Activated B cell treated with CpG ODN at 0.5 μM for 24 hours (primary cell): ENCODE measurements at regions not wholly inside any gene's neighbourhood (a gene's known extent, or its start where the extent isn't known, plus 50 kb on each side); places are given as distances from the start of the nearest gene placed in this dataset.

ENCODE experiments used
- ATAC-seq: fragments of 200-7000 bp; cut with Tn5 transposase; one replicate; pipeline ENCODE4 v1.10.0; 2021; ENCODE audit warnings: low read depth, mild to moderate bottlenecking, moderate library complexity
- CTCF ChIA-PET: fragments of 350-600 bp; sonication (Branson Sonifier 250); formaldehyde crosslinking; loops from one replicate; lab custom pipeline; 2021; ENCODE audit warnings: antibody characterized with exemption; lab: Charles Lee
- POLR2A ChIA-PET: fragments of 350-600 bp; sonication (Branson Sonifier 250); formaldehyde crosslinking; loops from one replicate; lab custom pipeline; 2021; ENCODE audit warnings: antibody characterized with exemption; lab: Charles Lee
- DNase-seq: peaks from one replicate; pipeline ENCODE4 v3.0.0; 2022
- H3K27ac Mint-ChIP-seq: one replicate; pipeline ENCODE4 v1.8.0; 2020; ENCODE audit warnings: mixed read lengths
- H3K27me3 Mint-ChIP-seq: one replicate; pipeline ENCODE4 v1.8.0; 2021; ENCODE audit warnings: mixed read lengths
- H3K36me3 Mint-ChIP-seq: one replicate; pipeline ENCODE4 v1.8.0; 2021; ENCODE audit warnings: low read depth, mixed read lengths
- H3K4me1 Mint-ChIP-seq: one replicate; pipeline ENCODE4 v1.8.0; 2021; ENCODE audit warnings: mixed read lengths
- H3K4me3 Mint-ChIP-seq: one replicate; pipeline ENCODE4 v1.8.0; 2020; ENCODE audit warnings: mild to moderate bottlenecking, mixed read lengths
- H3K9me3 Mint-ChIP-seq: one replicate; pipeline ENCODE4 v1.8.0; 2020; ENCODE audit warnings: mixed read lengths
- intact Hi-C: fragments of 100-400 bp; cut with micrococcal nuclease; formaldehyde crosslinking; loops from one replicate; pipeline ENCODE4 v1.15.1; 2024
- TF ChIP-seq, protein P1 (sequence below): fragments of 200-600 bp; IDR thresholded peaks from one replicate; pipeline ENCODE4 v1.8.0; 2022; ENCODE audit warnings: antibody characterized with exemption, mild to moderate bottlenecking

DNA sequence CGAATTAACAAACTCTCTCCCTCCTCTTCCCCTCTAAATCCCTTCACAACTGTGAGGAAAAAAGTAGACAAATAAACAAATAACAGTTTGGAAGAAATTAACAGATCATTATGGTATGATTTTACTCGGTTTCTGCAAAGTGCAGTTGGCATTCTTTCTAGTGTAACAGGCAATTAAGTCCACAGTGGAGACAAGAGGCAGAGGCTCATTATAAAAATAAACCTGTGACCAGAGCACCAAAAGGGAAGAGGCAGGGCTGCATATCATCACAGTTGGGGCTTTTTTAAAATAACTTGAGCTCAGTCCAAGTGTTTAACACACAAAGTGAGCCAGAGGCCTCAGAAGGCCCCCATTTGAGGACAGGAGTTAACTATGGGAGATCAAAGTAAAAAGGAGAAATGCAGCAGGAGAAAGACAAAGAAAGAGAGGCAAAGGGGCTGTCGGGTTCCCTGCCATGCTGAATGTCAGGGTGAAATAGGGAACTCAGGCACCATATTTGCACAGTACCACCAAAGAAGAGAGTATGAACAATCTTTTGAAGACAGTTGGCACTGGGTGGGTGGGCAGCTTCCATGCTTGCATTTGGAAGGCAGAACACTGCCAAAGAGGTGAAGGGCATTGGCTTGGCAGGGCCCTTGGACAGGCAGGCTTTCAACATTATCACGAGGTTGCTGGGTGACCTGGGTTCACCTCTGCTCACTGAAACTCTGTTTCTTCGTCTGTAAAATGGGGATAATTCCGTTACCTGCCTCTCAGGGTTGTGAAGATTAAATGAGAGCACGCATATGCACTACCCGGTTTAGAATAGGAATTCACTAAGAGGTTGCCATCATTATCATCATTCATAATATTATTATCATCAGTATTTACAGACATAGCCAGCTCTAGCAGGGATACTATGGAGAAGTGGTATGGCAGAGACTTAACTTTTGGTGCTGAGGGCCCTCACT lies 134.5 kb downstream of the MEX3B start:
- intact Hi-C loops: no loop called here
- TF ChIP-seq, protein P1, sequence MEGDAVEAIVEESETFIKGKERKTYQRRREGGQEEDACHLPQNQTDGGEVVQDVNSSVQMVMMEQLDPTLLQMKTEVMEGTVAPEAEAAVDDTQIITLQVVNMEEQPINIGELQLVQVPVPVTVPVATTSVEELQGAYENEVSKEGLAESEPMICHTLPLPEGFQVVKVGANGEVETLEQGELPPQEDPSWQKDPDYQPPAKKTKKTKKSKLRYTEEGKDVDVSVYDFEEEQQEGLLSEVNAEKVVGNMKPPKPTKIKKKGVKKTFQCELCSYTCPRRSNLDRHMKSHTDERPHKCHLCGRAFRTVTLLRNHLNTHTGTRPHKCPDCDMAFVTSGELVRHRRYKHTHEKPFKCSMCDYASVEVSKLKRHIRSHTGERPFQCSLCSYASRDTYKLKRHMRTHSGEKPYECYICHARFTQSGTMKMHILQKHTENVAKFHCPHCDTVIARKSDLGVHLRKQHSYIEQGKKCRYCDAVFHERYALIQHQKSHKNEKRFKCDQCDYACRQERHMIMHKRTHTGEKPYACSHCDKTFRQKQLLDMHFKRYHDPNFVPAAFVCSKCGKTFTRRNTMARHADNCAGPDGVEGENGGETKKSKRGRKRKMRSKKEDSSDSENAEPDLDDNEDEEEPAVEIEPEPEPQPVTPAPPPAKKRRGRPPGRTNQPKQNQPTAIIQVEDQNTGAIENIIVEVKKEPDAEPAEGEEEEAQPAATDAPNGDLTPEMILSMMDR: no peak
- Mint-ChIP-seq H3K4me3 (no peak overlapping the region), H3K36me3 (no peaks in the 10 kb centered on the region), H3K9me3 (no peaks in the 10 kb centered on the region), H3K4me1 (no peaks in the 10 kb centered on the region), H3K27me3 (peaks cover 5% of the 10 kb centered on the region), H3K27ac (no peak overlapping the region)
- DNase-seq (no peak), ATAC-seq (no peak)
- CTCF ChIA-PET: no interaction called here
- POLR2A ChIA-PET: no interaction called here

DNA sequence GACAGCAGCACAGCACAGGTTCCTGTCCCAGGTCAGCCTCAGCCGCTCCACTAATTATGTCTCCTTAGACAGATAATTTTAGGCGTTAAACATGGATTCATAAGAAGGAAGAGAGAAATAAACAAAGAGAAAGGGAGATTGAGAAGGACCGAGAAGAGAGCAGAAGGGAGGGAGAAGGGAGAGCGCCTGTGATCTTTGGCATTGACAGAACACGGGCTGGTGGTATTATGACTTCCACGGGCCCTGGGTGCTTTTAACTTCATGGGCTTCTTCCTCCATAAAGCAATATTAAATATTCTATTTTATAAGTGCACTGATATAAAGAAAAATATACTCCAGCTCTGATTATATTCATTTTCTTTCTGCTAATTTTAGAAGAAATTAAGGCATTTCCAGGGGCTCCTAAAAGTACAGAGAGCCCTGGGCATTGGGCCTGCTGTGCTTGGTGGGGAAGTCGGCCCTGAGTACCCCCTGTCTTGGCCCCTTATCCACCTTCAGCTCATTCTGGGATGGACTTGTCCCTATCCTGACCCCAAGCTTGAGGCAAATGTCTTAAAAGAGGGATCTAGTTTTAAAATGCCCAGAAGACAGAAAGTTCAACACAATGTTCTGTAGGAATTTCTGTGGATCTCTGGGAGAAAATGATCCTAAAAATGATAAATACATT lies 135.3 kb downstream of the MEX3B start:
- Mint-ChIP-seq H3K4me1 (no peaks in the 10 kb centered on the region), H3K27ac (no peak overlapping the region), H3K36me3 (no peaks in the 10 kb centered on the region), H3K9me3 (no peaks in the 10 kb centered on the region), H3K4me3 (no peak overlapping the region), H3K27me3 (peaks cover 5% of the 10 kb centered on the region)
- DNase-seq (no peak), ATAC-seq (no peak)
- ChIA-PET POLR2A (no interaction called here), CTCF (no interaction called here)
- intact Hi-C loops: no loop called here
- TF ChIP-seq, protein P1: no peak

DNA sequence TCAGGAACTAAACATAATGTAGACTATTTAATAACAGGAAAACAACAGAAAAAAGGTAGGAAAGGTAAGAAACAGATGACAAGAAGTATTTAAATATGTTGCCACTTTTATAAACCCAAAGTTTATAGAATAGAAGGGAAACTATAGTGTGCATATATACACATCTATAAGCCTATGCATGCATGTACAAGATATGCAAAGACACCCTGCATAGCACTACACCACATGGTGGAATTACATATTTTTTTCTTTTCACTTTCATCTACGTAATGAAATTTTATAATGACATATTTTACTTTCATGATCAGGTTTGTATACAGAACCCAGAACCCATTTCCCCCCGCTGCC lies 136.8 kb downstream of the MEX3B start:
- Mint-ChIP-seq H3K27ac (no peak overlapping the region), H3K4me3 (no peak overlapping the region), H3K4me1 (no peaks in the 10 kb centered on the region), H3K27me3 (no peaks in the 10 kb centered on the region), H3K9me3 (no peaks in the 10 kb centered on the region), H3K36me3 (no peaks in the 10 kb centered on the region)
- ATAC-seq (no peak), DNase-seq (no peak)
- ChIA-PET CTCF (no interaction called here), POLR2A (no interaction called here)
- TF ChIP-seq, protein P1: no peak
- intact Hi-C loops: no loop called here

DNA sequence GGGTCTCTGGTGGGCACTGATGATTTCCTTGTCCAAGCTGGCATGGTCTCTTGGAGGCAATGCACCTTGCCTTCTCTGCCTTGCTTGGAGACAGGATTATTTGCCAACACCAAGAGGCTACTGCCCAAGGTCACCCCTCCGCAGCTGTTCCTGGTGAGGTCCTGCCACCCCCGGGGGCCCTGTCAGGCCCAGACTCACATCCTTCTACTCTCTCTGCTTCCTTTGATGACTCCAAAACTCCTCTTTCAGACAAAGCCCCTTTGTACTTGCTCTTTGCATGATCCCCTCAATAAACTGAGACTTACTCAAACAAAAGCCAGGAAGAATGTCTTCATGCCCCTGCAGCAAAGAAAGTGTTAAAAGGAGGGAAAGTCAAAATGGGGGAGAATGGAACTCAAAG lies 137.7 kb downstream of the MEX3B start:
- H3K4me1 Mint-ChIP-seq: no peaks in the 10 kb centered on the region
- no peaks in the 10 kb centered on the region for H3K36me3 Mint-ChIP-seq
- H3K27me3 Mint-ChIP-seq: no peaks in the 10 kb centered on the region
- H3K4me3 Mint-ChIP-seq: no peak overlapping the region
- intact Hi-C loops: no loop called here
- ChIA-PET CTCF (no interaction called here), POLR2A (no interaction called here)
- ATAC-seq: no peak
- H3K27ac Mint-ChIP-seq: no peak overlapping the region
- DNase-seq: no peak
- TF ChIP-seq, protein P1: no peak
- H3K9me3 Mint-ChIP-seq: no peaks in the 10 kb centered on the region

DNA sequence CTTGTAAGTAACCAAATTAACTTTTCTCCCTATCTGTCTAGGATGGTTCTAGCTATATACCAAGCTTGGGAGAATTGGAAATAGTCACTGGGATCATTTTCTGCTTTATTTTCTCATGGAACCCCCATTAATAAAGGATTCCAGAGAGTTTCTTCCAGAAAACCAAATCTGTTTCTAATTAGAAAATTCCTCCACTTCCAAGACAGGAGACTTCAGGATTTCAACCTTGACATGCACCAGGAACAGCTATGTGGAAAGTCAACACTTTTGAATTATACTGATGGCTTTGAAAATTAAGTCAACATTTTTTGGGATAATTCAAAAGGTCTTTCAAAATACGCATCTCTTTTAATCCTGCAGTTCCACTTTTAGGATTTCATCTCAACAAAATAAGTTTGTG lies 138.3 kb downstream of the MEX3B start:
- ATAC-seq (no peak), DNase-seq (no peak)
- TF ChIP-seq, protein P1: no peak
- intact Hi-C loops: no loop called here
- Mint-ChIP-seq H3K27me3 (no peaks in the 10 kb centered on the region), H3K27ac (no peak overlapping the region), H3K4me3 (no peak overlapping the region), H3K36me3 (no peaks in the 10 kb centered on the region), H3K4me1 (no peaks in the 10 kb centered on the region), H3K9me3 (no peaks in the 10 kb centered on the region)
- ChIA-PET POLR2A (no interaction called here), CTCF (no interaction called here)
